HG03196 (cell line): ENCODE measurements at regions not wholly inside any gene's neighbourhood (a gene's known extent, or its start where the extent isn't known, plus 50 kb on each side); places are given as distances from the start of the nearest gene placed in this dataset.

ENCODE experiments used
- ATAC-seq: cut with Tn5 transposase; IDR thresholded peaks from one replicate; pipeline ENCODE4 v1.9.1; 2021; ENCODE audit not compliant: unreplicated experiment

DNA sequence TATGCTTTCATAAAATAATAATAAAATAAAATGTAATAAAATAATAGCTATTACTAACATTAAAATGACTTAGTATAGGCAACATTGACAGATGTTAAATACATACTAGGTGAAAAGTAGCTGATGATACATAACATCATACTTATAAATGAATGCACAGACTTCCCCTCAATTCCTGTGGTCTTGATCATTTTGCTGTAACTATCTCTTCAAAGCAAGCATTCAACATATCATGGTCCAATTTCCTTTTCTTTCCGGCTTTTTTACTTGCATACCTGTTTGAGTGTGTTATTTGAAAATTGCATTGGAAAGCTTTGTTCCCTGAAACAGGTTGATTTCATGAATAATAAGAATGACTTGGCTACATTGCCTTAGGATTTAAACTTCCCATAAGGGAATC lies 309.3 kb downstream of the HDGFL1 start:
- no peak for ATAC-seq

DNA sequence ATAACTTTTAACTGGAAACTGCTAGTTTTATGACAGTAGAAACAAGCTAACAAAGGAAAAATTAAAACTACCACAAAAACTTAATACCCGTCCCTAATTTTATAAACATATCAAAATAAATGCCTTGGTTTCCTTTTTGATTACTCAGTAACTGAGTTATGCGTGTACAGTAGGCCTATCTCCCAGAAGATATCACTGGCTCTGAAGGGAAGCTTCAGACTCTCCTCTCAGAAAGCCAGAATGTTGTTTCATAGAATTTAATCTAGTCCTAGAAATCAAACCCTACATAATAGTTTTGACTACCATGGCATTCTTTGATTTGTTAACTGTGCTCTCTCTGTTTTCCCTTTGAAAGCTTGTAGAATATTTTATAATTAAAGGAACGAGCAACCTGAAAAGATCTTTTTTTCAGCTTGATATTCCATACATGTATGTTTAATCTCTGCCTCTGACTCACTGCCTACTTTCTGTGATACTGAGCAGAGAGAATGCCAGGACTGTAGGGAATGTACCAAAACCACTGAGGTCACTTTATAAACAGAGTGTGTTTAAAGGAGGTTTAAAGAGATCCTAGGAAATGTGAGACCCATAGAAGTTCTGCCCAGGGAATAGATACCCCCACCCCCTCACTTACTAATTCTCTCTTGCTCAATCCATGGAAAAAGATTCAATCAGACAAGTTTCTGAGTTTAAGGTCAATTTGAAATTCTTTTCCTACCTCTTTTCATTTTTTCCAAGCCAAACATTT lies 311.5 kb downstream of the HDGFL1 start:
- no peak for ATAC-seq

DNA sequence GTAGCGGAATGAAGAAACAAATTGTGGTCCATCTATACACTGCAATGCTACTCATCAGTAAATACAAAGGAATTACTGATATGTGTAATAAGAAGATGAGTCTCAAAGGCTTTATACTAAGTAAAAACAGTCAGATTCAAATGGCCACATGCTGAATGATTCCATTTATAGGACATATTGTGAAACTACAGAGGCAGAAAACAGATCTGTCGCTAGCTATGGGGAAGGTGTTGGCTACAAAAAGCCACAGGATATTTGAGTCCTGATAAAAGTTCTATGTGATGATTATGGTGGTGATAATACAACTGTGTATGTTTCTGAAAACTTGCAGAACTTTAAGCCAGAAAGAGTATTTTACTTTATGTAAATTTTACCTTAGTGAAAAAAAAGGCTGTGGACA lies 313.2 kb downstream of the HDGFL1 start:
- ATAC-seq = no peak

GRCh38 chr6:22883061-22883717 lies 313.8 kb downstream of the HDGFL1 start:
- no peak for ATAC-seq

DNA sequence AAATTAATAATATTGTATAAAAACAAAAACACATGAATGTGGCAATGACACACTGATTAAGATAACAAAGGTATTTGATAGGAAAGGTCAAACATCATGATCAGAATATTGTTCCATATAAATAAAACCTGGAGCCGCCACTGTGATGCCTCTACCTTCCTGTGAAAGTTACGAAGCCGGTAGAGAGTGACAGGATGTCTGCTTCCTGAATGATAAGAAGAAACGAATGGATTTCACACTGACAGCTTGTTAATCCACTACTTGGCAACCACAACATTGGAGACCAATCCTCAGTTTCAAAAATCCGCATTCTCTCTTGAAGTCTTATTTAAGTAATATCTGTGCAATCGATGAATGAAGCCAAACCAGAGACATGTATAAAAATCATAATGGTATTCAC lies 315.1 kb downstream of the HDGFL1 start:
- no peak for ATAC-seq

GRCh38 chr6:22886650-22887581 lies 317.6 kb downstream of the HDGFL1 start:
- no peak for ATAC-seq

DNA sequence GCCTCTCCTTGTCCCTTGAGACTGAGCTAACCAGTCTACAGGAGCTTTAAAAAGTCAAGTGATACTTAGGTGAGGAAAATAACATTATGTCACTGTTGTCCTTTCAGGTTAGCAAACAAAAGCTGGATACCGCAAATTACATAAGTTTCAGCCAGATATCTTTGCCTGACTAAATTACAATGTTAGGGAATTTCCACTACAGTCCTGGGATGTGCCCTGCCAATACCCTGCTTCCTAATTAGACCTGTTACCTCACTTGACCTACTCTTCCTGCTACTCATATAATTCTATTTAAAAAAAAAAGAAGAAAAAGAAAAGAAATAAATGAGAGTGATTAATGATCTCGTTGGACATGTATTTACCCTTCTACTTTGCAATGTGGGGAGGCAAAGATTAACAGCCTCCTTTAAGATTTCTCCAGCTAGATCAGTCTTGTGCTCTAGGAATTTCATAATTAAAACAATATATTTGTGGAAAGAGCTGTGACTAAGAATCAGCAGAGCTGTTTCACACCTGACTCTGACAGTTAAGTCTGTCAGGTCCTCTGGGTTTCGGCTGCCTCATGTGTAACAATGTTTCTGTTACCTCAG lies 318.9 kb downstream of the HDGFL1 start:
- ATAC-seq = no peak

GRCh38 chr6:22891934-22892333 lies 322.6 kb downstream of the HDGFL1 start:
- no peak for ATAC-seq

DNA sequence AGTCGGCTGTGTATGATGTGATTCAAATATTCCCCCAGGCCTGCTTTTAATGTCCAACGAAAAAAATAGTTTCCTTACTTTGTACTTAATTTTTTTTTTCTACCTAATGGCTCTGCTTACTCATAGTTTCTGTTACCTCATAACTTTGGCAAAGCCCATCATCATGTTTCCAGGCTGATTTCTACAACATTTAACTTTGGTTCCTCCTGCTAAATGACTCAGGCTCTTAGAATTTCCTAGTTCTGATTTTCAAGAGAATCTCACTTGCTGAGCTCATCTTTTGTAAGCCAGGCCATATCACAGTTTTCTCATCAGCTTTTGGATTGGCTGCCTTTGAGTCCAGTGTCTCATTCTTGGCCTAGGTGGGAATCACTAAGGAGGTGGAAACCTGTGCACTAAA lies 323.1 kb downstream of the HDGFL1 start:
- no peak for ATAC-seq

DNA sequence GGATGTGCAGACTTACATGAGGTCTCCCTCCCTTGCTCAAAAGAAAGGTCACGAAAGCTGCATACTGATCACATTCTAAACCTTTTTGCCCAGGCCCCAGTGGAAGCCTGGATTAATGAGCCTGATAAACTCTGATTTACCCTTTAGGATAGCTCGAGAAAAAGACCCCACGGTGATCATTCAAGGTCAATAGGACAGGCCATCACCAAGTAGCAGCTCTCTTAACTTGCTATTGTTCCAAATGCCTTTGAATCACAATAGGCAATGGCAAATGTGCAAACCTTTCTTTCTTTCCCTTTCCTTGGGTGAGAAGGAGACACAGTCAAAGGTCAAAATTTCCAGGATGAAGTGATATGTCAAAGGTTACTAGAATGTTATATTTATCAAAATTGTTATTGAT lies 327.3 kb downstream of the HDGFL1 start:
- no peak for ATAC-seq

DNA sequence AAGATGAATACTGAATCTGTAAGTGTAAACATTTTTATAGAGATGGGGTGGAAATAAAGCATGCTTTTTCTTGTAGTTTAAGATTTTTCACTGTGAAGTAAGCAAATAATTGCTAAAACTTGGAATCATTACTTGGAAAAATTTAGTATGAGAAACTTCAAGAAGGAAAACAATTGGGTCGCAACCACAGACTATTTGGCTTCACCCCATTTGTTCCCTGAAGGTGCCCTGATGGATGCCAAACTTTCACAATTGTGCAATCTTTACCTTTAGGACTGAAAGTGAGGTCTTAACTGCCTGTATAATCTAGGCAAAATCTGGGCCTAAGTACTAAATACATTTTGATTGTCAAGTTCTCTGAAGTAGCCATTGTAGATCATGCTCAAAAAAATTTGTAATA lies 330.1 kb downstream of the HDGFL1 start:
- ATAC-seq = no peak

- ATAC-seq = no peak
Observed at GRCh38 chr6:22903826-22904225, 334.5 kb downstream of the HDGFL1 start.

DNA sequence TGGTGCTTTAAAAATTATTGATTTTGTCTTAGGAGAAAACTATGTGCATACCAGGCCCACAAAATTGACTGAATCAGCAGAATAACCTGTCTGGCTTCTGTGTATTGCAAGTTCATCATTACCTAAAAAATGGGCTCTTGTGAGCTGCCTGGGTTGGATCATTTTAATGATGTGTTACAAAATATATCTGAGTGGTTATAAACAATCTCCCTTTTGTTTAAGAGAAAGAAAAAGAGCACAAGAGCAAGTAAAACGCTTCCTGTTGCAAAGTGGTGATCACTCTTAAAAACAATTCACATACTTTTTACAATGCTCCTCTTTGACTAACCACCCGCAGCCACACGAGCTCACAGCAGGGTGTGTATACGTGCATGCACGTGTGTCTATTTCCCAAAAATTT lies 335.1 kb downstream of the HDGFL1 start:
- ATAC-seq = no peak

DNA sequence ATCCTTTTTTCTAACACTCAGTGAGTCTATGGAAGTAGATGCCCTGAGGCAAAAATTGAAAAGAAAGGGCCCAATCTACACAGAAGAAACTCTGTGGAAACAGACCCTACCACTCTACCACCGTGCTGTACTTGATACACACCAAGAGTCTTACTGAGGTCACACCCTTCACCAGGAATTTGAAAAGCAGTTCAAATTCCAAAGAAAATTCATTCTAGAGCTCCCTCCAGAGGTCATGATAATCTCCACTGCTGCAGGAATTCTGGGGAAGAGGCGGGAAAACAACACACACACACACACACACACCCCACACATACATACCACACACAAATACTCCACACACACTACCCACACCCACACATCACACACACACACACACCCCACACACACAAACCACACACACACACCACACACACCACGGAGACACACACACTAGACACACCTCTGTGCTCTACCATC lies 336.8 kb downstream of the HDGFL1 start:
- no peak for ATAC-seq

- no peak for ATAC-seq
Observed at GRCh38 chr6:22907085-22907484, 337.7 kb downstream of the HDGFL1 start.

GRCh38 chr6:22910370-22910769 lies 341.0 kb downstream of the HDGFL1 start:
- ATAC-seq = no peak

- ATAC-seq = no peak
Observed at GRCh38 chr6:22913612-22914011, 344.2 kb downstream of the HDGFL1 start.

- no peak for ATAC-seq
Observed at GRCh38 chr6:22917344-22917743, 348.0 kb downstream of the HDGFL1 start.

DNA sequence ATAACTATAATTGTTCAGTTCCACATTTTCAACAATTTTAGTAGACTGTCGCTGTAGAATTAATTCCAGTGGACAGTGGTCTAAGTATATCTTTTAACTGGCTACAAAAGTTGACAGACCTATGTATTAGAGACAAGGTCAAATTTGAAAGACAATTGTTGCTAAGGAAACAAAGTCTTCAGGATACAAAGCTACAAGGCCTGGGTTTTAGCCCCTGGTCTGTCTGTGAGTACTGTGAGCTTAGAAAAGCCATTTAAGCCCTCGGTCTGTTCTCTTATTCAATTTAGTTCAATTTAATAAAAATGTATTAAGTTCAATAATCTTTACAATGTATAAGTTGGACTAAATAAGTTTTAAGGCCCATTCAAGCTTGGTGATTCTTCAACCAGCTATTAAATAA lies 352.5 kb downstream of the HDGFL1 start:
- ATAC-seq = no peak

DNA sequence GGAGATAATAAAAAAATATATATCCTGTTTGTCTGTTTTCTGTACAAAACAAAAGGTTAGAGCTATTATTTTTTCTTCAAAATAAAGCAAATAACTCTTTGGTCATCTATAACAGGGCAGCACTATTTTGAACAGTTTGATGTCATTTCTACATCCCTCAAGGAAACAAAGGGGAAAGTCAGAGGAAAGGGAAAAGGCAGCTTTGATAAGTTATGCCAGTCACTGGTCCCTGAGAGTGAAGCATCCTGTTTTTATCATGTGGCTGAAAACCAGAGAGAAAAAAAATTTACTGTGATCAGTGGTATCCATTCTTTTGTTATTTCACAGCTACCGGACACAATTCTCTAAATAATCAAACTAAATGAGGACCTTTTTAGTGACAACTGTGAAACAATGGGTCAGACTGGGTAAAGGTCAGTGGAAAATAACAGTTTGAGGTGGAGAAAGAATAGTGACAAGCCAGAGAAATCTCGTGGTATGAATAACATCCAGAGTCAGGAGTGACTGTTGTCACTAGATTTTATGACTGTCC lies 356.0 kb downstream of the HDGFL1 start:
- ATAC-seq = no peak
